GM12864 (cell line): ENCODE measurements at regions not wholly inside any gene's neighbourhood (a gene's known extent, or its start where the extent isn't known, plus 50 kb on each side); places are given as distances from the start of the nearest gene placed in this dataset.

Experiments used
- DNase-seq: peaks from one replicate; pipeline ENCODE4 v3.0.0-alpha.2; 2011; ENCODE audit warnings: low read depth
- H3K4me3 ChIP-seq: 2 replicates; pipeline ENCODE4 v1.5.1; 2011; ENCODE audit warnings: mild to moderate bottlenecking, low read depth, low read length, control low read depth
- CTCF ChIP-seq: IDR thresholded peaks from 2 replicates; pipeline ENCODE4 v1.5.1; 2011; ENCODE audit warnings: low read depth, mild to moderate bottlenecking, moderate library complexity, low read length, control low read depth, inconsistent platforms; ENCODE audit errors: missing control alignments

- TF ChIP-seq CTCF: no peak
- no peak overlapping the region for H3K4me3 ChIP-seq
- no peak for DNase-seq
Measured at GRCh38 chr12:46452061-46452615, 79.6 kb upstream of the SLC38A2 start.

DNA sequence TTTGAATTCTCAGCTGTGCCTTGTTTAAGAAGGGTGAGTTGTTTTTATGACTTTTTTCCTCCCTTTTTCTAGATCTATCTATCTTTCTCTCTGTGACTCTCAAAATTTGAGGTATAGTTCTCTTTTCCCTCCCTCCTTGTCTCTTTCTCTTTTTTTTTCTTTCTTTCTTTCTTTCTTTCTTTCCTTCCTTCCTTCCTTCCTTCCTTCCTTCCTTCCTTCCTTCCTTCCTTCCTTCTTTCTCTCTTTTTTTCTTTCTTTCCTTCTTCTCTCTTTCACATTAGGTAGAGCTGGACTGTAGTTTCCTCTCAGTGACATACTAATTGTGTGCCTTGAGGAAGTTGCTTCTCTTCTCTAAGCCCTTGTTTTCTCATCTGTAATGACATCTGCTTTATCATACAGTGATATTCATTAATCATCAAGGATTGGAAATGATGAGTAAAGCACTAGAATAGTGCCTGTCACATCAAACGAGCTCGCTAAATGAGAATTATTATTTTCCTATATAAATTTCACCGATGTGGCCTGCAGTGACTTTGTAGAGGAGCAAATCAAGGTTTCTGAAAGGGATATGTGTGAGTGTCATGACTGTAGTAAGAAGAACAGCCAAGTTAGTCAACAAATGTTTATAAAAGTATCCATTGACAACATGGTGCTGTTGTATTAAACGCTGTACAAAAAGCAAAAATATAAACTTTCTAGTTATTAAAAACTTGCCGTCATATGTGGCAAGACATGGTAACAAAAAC, 78.9 kb upstream of the SLC38A2 start:
- no peak for TF ChIP-seq CTCF
- H3K4me3 ChIP-seq: no peak overlapping the region
- no peak for DNase-seq

DNA sequence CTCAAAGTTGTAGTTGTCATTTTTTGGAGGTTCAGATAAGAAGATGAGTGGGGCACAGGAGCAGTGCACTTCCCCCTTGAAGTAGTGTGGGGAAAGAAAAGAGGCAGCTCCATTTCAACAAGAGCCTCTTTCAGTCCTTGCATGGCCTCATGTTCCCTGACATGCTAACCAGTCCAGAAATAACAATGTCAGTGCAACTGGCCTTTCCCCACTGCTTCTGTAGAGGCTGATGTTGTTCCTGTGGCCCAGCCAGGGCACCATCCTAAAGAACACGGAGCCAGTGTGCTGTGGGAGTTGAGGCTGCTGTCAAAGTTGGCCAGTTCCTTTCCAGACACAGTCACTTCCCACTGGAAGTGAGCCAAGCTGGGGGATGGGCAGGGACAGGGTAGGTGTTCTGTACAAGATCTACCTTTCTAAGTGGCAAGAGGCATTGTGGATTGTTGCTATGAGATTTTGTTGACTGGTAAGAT, 77.7 kb upstream of the SLC38A2 start:
- no peak for DNase-seq
- H3K4me3 ChIP-seq: no peak overlapping the region
- TF ChIP-seq CTCF: no peak

- no peak overlapping the region for H3K4me3 ChIP-seq
- DNase-seq: no peak
- no peak for TF ChIP-seq CTCF
Measured at GRCh38 chr12:46449856-46450255, 77.3 kb upstream of the SLC38A2 start.

- H3K4me3 ChIP-seq: no peak overlapping the region
- no peak for DNase-seq
- TF ChIP-seq CTCF: no peak
Measured at GRCh38 chr12:46449316-46449715, 76.7 kb upstream of the SLC38A2 start.

GRCh38 chr12:46446645-46447044, 74.1 kb upstream of the SLC38A2 start:
- no peak for TF ChIP-seq CTCF
- no peak for DNase-seq

DNA sequence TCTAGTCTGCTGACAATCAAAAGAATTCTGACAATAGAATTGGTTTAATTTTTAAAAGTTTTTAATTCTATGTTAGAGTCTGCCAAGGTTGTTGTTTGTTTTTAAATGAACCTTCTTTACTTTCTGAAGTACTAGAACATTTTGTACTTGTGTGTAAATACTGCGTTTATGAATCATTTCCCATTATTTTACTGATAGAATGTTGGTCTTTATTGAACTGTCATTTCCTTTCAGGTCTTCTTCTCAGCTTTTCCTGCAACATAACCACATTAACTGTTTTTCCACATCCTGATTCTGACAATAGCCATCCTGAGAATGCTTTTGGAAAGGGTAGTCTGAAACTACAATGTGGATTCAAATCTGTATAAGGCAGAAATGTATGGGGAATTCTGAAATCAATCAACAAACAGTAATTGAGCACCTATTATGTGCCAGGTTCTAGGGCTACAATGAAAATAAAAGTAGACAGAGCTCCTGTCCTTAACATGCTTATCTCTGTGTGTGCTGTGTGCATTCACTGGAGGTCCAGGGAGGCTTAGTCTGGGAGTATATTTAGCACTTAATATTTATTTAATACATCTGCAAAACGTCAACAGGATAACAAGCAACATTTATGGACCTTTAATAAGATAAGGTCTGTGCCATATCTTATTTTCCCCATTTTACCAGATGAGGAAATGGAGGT, 73.1 kb upstream of the SLC38A2 start:
- no peak for TF ChIP-seq CTCF
- H3K4me3 ChIP-seq: no peak overlapping the region
- no peak for DNase-seq

More at GRCh38 chr12:46446645-46447044, 74.1 kb upstream of the SLC38A2 start:
- no peak overlapping the region for H3K4me3 ChIP-seq
